HepG2 (cell line): ENCODE measurements at regions not wholly inside any gene's neighbourhood (a gene's known extent, or its start where the extent isn't known, plus 50 kb on each side); places are given as distances from the start of the nearest gene placed in this dataset.

Experiments used
- ATAC-seq: fragments of 200-7000 bp; cut with Tn5 transposase; 3 replicates; pipeline ENCODE4 v1.9.1; 2020; ENCODE audit warnings: mild to moderate bottlenecking, moderate library complexity
- BruUV-seq: library from RNA; stranded (reverse); fragments of 400-500 nt; replicated peaks from 2 replicates; lab custom pipeline; 2021; lab: Mats Ljungman, UMichigan
- CTCF ChIA-PET: fragments of 300-600 bp; formaldehyde crosslinking; extraction: SDS; loops from one replicate; lab custom pipeline; 2021; ENCODE audit warnings: low total read pairs, inconsistent platforms, low intra/inter-chr PET ratio; lab: Yijun Ruan, JAX
- POLR2A ChIA-PET: fragments of 350-600 bp; sonication (Branson Sonifier 250); formaldehyde crosslinking; loops from one replicate; lab custom pipeline; 2020; ENCODE audit warnings: antibody characterized with exemption, inconsistent platforms; lab: Yijun Ruan, JAX
- DNase-seq: peaks from one replicate; pipeline ENCODE4 v3.0.0-alpha.2; 2015; ENCODE audit warnings: low spot score
- FAIRE-seq: peaks from 3 replicates; lab custom pipeline; 2011; peaks lifted over from hg19 to GRCh38; lab: Jason Lieb, UNC
- H2AFZ ChIP-seq: one replicate; pipeline ENCODE4 v1.6.1; 2011; ENCODE audit warnings: low read length, inconsistent platforms
- H3K27ac ChIP-seq: fragments of 300-600 bp; 3 replicates; pipeline ENCODE4 v1.8.0; 2011; ENCODE audit warnings: mixed run types, mild to moderate bottlenecking, mixed read lengths, low read length, inconsistent platforms; ENCODE audit not compliant: insufficient read depth; ENCODE audit errors: extremely low read length
- H3K27me3 ChIP-seq, 2 experiments: fragments of 200-600 bp in 1 of 2; 2 replicates in 1 of 2; 3 replicates in 1 of 2; pipeline versions ENCODE4 v1.6.0 to v1.8.0; 2011; ENCODE audit warnings: low read length in 2 of 2, mild to moderate bottlenecking in 2 of 2, moderate library complexity in 2 of 2, inconsistent platforms in 1 of 2; ENCODE audit not compliant: insufficient read depth in 2 of 2, control insufficient read depth in 1 of 2
- H3K36me3 ChIP-seq, 2 experiments: fragments of 200-600 bp in 1 of 2; replicated peaks in 1 of 2; 2 replicates in 1 of 2; 3 replicates in 1 of 2; pipeline versions ENCODE4 v1.5.1 to v1.8.0; 2011; ENCODE audit warnings: low read length in 2 of 2, inconsistent platforms in 1 of 2; ENCODE audit not compliant: insufficient read depth in 2 of 2, control insufficient read depth in 1 of 2
- H3K4me1 ChIP-seq: 2 replicates; pipeline ENCODE4 v1.5.1; 2012; ENCODE audit warnings: low read length, inconsistent platforms; ENCODE audit not compliant: insufficient read depth
- H3K4me2 ChIP-seq: 2 replicates; pipeline ENCODE4 v1.6.0; 2011; ENCODE audit warnings: low read depth, low read length, inconsistent platforms
- H3K4me3 ChIP-seq, 3 experiments: fragments of 200-600 bp in 1 of 3; sonication (generic), shearing (Covaris generic) in 1 of 3; replicated peaks in 1 of 3; 2 replicates each; pipeline ENCODE4 v1.5.1; 2011 to 2016; ENCODE audit warnings: low read length in 3 of 3, inconsistent platforms in 2 of 3, low read depth in 2 of 3, mild to moderate bottlenecking in 2 of 3, control low read depth in 1 of 3, mixed read lengths in 1 of 3; ENCODE audit not compliant: insufficient read depth in 1 of 3
- H3K79me2 ChIP-seq: one replicate; pipeline ENCODE4 v1.6.1; 2011; ENCODE audit warnings: low read length, inconsistent platforms; ENCODE audit not compliant: insufficient read depth
- H3K9ac ChIP-seq: 2 replicates; pipeline ENCODE4 v1.6.0; 2011; ENCODE audit warnings: mild to moderate bottlenecking, low read depth, low read length, inconsistent platforms; ENCODE audit not compliant: insufficient read depth
- H3K9me3 ChIP-seq: 2 replicates; pipeline ENCODE4 v1.5.1; 2012; ENCODE audit warnings: mild to moderate bottlenecking, low read length
- H4K20me1 ChIP-seq: 2 replicates; pipeline ENCODE4 v1.6.0; 2011; ENCODE audit warnings: inconsistent platforms, mild to moderate bottlenecking, low read length, moderate library complexity; ENCODE audit not compliant: insufficient read depth
- ADNP ChIP-seq: sonication (generic); formaldehyde crosslinking; IDR thresholded peaks from 2 replicates; pipeline ENCODE4 v1.4.0; 2020; ENCODE audit warnings: missing genetic modification reagents
- EZH2 ChIP-seq: conservative IDR thresholded peaks from 2 replicates; pipeline ENCODE4 v1.6.1; 2012; ENCODE audit warnings: mild to moderate bottlenecking, low read depth, low read length, moderate library complexity
- KLF15 ChIP-seq: sonication (generic); formaldehyde crosslinking; IDR thresholded peaks from 2 replicates; pipeline ENCODE4 v1.8.1; 2023; ENCODE audit warnings: borderline replicate concordance, mild to moderate bottlenecking, inconsistent platforms, missing genetic modification reagents, mixed read lengths
- MTA3 ChIP-seq: sonication (generic); formaldehyde crosslinking; IDR thresholded peaks from 2 replicates; pipeline ENCODE4 v1.4.0; 2020; ENCODE audit warnings: missing genetic modification reagents
- PBX3 ChIP-seq: sonication (generic); formaldehyde crosslinking; IDR thresholded peaks from 2 replicates; pipeline ENCODE4 v1.8.1; 2023; ENCODE audit warnings: missing genetic modification reagents, inconsistent platforms, borderline replicate concordance
- PLRG1 ChIP-seq: fragments of 450-650 bp; conservative IDR thresholded peaks from 2 replicates; pipeline ENCODE4 v1.6.1; 2016
- SIX4 ChIP-seq: sonication (generic); formaldehyde crosslinking; IDR thresholded peaks from 2 replicates; pipeline ENCODE4 v1.4.0; 2020; ENCODE audit warnings: missing genetic modification reagents
- SMAD1 ChIP-seq: sonication (generic); formaldehyde crosslinking; IDR thresholded peaks from 2 replicates; pipeline ENCODE4 v1.4.0; 2020; ENCODE audit warnings: missing genetic modification reagents, low read depth, mild to moderate bottlenecking, borderline replicate concordance
- TCF7L2 ChIP-seq: IDR thresholded peaks from 2 replicates; pipeline ENCODE4 v1.6.1; 2011; ENCODE audit warnings: mild to moderate bottlenecking, low read depth, low read length, moderate library complexity
- ZNF143 ChIP-seq: sonication (generic); formaldehyde crosslinking; IDR thresholded peaks from 2 replicates; pipeline ENCODE4 v1.4.0; 2020; ENCODE audit warnings: missing genetic modification reagents
- ZNF205 ChIP-seq: IDR thresholded peaks from 2 replicates; pipeline ENCODE4 v1.6.1; 2018; ENCODE audit warnings: missing biosample characterization, missing genetic modification reagents
- ZNF230 ChIP-seq: sonication (generic); formaldehyde crosslinking; IDR thresholded peaks from 2 replicates; pipeline ENCODE4 v1.4.0; 2020; ENCODE audit warnings: mild to moderate bottlenecking, missing genetic modification reagents
- ZNF790 ChIP-seq: sonication (generic); formaldehyde crosslinking; IDR thresholded peaks from 2 replicates; pipeline ENCODE4 v1.8.0; 2022; ENCODE audit warnings: missing genetic modification reagents, mild to moderate bottlenecking, borderline replicate concordance
- ZNF883 ChIP-seq: sonication (generic); formaldehyde crosslinking; IDR thresholded peaks from 2 replicates; pipeline ENCODE4 v1.5.1; 2020; ENCODE audit warnings: mild to moderate bottlenecking, missing genetic modification reagents; ENCODE audit errors: not compliant biosample characterization
- WGBS: methylation state at CpG from one replicate; pipeline ENCODE4 v1.1.6; 2017; ENCODE audit warnings: low lambda C conversion rate; 5-methylcytosine and 5-hydroxymethylcytosine counted together
- in situ Hi-C: cut with HindIII; loops from 2 replicates; pipeline ENCODE4 v1.10.0; 2017; ENCODE audit warnings: low pct_unique_long_range_greater_than_20kb; ENCODE audit not compliant: extremely low pct_ligation_motif_present
- intact Hi-C: fragments of 100-400 bp; cut with micrococcal nuclease; formaldehyde crosslinking; loops from one replicate; pipeline ENCODE4 v1.10.0; 2022; ENCODE audit not compliant: unreplicated experiment
- TF ChIP-seq, protein P1 (sequence below): sonication (generic); formaldehyde crosslinking; IDR thresholded peaks from 2 replicates; pipeline ENCODE4 v1.5.1; 2020; ENCODE audit warnings: missing genetic modification reagents, mild to moderate bottlenecking, borderline replicate concordance

DNA sequence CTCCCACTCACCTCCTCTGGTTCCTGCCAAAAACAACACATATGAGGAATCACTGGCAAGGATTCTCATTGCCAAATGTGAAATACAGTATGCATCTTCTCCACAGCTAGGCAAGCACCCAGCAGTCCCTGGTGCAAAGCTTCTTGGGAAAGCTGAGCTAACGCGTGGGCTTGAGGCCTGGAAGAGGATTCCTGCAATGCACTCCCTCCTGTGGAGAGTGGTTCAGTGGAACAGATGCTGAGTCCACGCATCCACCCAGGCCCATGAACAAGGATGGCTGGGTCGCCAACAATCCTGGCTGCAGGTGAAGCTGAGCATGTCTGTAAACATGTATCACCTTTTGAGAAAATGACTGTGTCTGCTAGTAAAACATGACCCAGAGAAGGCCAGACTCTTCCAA, 113.2 kb upstream of the CHST15 start:
- H3K9ac ChIP-seq: no peak overlapping the region
- ChIA-PET POLR2A (no interaction called here), CTCF (no interaction called here)
- ATAC-seq (no peak), DNase-seq (no peak), FAIRE-seq (no peak)
- H3K36me3 ChIP-seq: no peaks in the 10 kb centered on the region
- no peak overlapping the region for H3K4me2 ChIP-seq
- no peak overlapping the region for H3K27ac ChIP-seq
- intact Hi-C loops (no loop called here), in situ Hi-C loops (no loop called here)
- no peak overlapping the region for H2AFZ ChIP-seq
- no peaks in the 10 kb centered on the region for H3K79me2 ChIP-seq
- TF ChIP-seq ZNF230 (no peak), SMAD1 (CRISPR knock-in tag) (no peak), TCF7L2 (no peak), PBX3 (CRISPR knock-in tag) (no peak), MTA3 (CRISPR knock-in tag) (no peak), ZNF790 (CRISPR knock-in tag) (no peak), ADNP (no peak), EZH2 (no peak), KLF15 (CRISPR knock-in tag) (no peak), ZNF883 (CRISPR knock-in tag) (no peak), SIX4 (CRISPR knock-in tag) (no peak), PLRG1 (no peak), ZNF143 (no peak), ZNF205 (no peak)
- TF ChIP-seq, protein P1, sequence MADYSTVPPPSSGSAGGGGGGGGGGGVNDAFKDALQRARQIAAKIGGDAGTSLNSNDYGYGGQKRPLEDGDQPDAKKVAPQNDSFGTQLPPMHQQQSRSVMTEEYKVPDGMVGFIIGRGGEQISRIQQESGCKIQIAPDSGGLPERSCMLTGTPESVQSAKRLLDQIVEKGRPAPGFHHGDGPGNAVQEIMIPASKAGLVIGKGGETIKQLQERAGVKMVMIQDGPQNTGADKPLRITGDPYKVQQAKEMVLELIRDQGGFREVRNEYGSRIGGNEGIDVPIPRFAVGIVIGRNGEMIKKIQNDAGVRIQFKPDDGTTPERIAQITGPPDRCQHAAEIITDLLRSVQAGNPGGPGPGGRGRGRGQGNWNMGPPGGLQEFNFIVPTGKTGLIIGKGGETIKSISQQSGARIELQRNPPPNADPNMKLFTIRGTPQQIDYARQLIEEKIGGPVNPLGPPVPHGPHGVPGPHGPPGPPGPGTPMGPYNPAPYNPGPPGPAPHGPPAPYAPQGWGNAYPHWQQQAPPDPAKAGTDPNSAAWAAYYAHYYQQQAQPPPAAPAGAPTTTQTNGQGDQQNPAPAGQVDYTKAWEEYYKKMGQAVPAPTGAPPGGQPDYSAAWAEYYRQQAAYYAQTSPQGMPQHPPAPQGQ (CRISPR knock-in tag): no peak
- H3K4me1 ChIP-seq: no peaks in the 10 kb centered on the region
- H3K27me3 ChIP-seq: peaks cover 0 to 18% of the 10 kb centered on the region in 2 experiments; a peak in 2 of 5 replicates
- no TSS peak for BruUV-seq
- no peaks in the 10 kb centered on the region for H4K20me1 ChIP-seq
- 45% methylated on average over 4 of the region's 4 CpGs for WGBS
- H3K9me3 ChIP-seq: peaks cover 20% of the 10 kb centered on the region; the same call in 1 of the 2 replicates
- no peak overlapping the region for H3K4me3 ChIP-seq
